ENCODE measurements at regions not wholly inside any gene's neighbourhood (a gene's known extent, or its start where the extent isn't known, plus 50 kb on each side); places are given as distances from the start of the nearest gene placed in this dataset.
A peak's percentile ranks its signal among the peaks of the same experiment; 100 is the strongest.

GRCh38 chr20:7470912-7471311 lies 469.3 kb downstream of the HAO1 start:
- Histone ChIP-seq H3K9me3 (ENCODE audit: control insufficient read depth, low read length) (no peaks in the 10 kb centered on the region), H3K27ac (ENCODE audit: low read depth, low read length) (no peak overlapping the region), H3K9ac (ENCODE audit: extremely low read depth, low read length, poor library complexity, severe bottlenecking) (no peak overlapping the region), H3K27me3 (ENCODE audit: control insufficient read depth, insufficient read depth, low read length, poor library complexity, severe bottlenecking) (no peaks in the 10 kb centered on the region), H3K4me1 (ENCODE audit: control insufficient read depth, insufficient read depth, low read length) (no peaks in the 10 kb centered on the region), H3K4me3 (ENCODE audit: low read length) (no peak overlapping the region), H3K36me3 (ENCODE audit: control insufficient read depth, insufficient read depth, low read length) (no peaks in the 10 kb centered on the region)
- H3K4me1 Mint-ChIP-seq: no peaks in the 10 kb centered on the region
- peak; percentile 67 for DNase-seq
- H3K4me3 Mint-ChIP-seq: no peak overlapping the region
- TF ChIP-seq CTCF (conservative IDR thresholded peaks at IDR 0.05): peak; percentile 45
- no peaks in the 10 kb centered on the region for H3K27me3 Mint-ChIP-seq (ENCODE audit: insufficient read depth)
- no peaks in the 10 kb centered on the region for H3K36me3 Mint-ChIP-seq (ENCODE audit: low read depth)
- no peak overlapping the region for H3K27ac Mint-ChIP-seq
- WGBS, 2 experiments (ENCODE audit: insufficient coverage in 1 of 2, insufficient read length in 1 of 2): 48 to 100% methylated on average over 1 to 2 of the region's 2 CpGs
- no peaks in the 10 kb centered on the region for H3K9me3 Mint-ChIP-seq

- Mint-ChIP-seq H3K36me3 (ENCODE audit: low read depth) (no peaks in the 10 kb centered on the region), H3K27ac (no peak overlapping the region), H3K9me3 (peaks cover 16% of the 10 kb centered on the region), H3K27me3 (ENCODE audit: insufficient read depth) (no peaks in the 10 kb centered on the region), H3K4me1 (peaks cover 5% of the 10 kb centered on the region), H3K4me3 (no peak overlapping the region)
- no peak for DNase-seq
- Histone ChIP-seq H3K4me3 (ENCODE audit: low read length) (no peak overlapping the region), H3K36me3 (ENCODE audit: control insufficient read depth, insufficient read depth, low read length) (no peaks in the 10 kb centered on the region), H3K27ac (ENCODE audit: low read depth, low read length) (no peak overlapping the region), H3K4me1 (ENCODE audit: control insufficient read depth, insufficient read depth, low read length) (no peaks in the 10 kb centered on the region), H3K9ac (ENCODE audit: extremely low read depth, low read length, poor library complexity, severe bottlenecking) (no peak overlapping the region), H3K9me3 (ENCODE audit: control insufficient read depth, low read length) (peaks cover 16% of the 10 kb centered on the region), H3K27me3 (ENCODE audit: control insufficient read depth, insufficient read depth, low read length, poor library complexity, severe bottlenecking) (no peaks in the 10 kb centered on the region)
- TF ChIP-seq CTCF (conservative IDR thresholded peaks at IDR 0.05): no peak
Observed at GRCh38 chr20:7490288-7490687, 450.0 kb downstream of the HAO1 start.

GRCh38 chr20:7492257-7492656 lies 448.0 kb downstream of the HAO1 start:
- Mint-ChIP-seq H3K4me3 (no peak overlapping the region), H3K36me3 (ENCODE audit: low read depth) (no peaks in the 10 kb centered on the region), H3K27ac (no peak overlapping the region), H3K4me1 (peaks cover 5% of the 10 kb centered on the region), H3K9me3 (peaks cover 16% of the 10 kb centered on the region), H3K27me3 (ENCODE audit: insufficient read depth) (no peaks in the 10 kb centered on the region)
- Histone ChIP-seq H3K4me3 (ENCODE audit: low read length) (no peak overlapping the region), H3K4me1 (ENCODE audit: control insufficient read depth, insufficient read depth, low read length) (no peaks in the 10 kb centered on the region), H3K36me3 (ENCODE audit: control insufficient read depth, insufficient read depth, low read length) (no peaks in the 10 kb centered on the region), H3K9me3 (ENCODE audit: control insufficient read depth, low read length) (peaks cover 16% of the 10 kb centered on the region), H3K27ac (ENCODE audit: low read depth, low read length) (no peak overlapping the region), H3K9ac (ENCODE audit: extremely low read depth, low read length, poor library complexity, severe bottlenecking) (no peak overlapping the region), H3K27me3 (ENCODE audit: control insufficient read depth, insufficient read depth, low read length, poor library complexity, severe bottlenecking) (no peaks in the 10 kb centered on the region)
- 61 to 65% methylated on average over 3 of the region's 3 CpGs for WGBS, 2 experiments (ENCODE audit: insufficient coverage in 1 of 2, insufficient read length in 1 of 2)
- no peak for TF ChIP-seq CTCF (conservative IDR thresholded peaks at IDR 0.05)
- DNase-seq: no peak

Data from endodermal cell (in vitro differentiated cells).